HG03175 (cell line): ENCODE measurements at regions not wholly inside any gene's neighbourhood (a gene's known extent, or its start where the extent isn't known, plus 50 kb on each side); places are given as distances from the start of the nearest gene placed in this dataset.
A peak's percentile ranks its signal among the peaks of the same experiment; 100 is the strongest.

Experiments
- ATAC-seq: cut with Tn5 transposase; IDR thresholded peaks from one replicate; pipeline ENCODE4 v1.9.1; 2021; ENCODE audit warnings: mild to moderate bottlenecking, moderate library complexity; ENCODE audit not compliant: unreplicated experiment

GRCh38 chr3:168341192-168341815, 245.6 kb upstream of the GOLIM4 start:
- ATAC-seq: no peak

- no peak for ATAC-seq
These were observed 242.4 kb upstream of the GOLIM4 start for GRCh38 chr3:168338161-168338560.

GRCh38 chr3:168336276-168336675, 240.6 kb upstream of the GOLIM4 start:
- no peak for ATAC-seq

GRCh38 chr3:168333410-168333935, 237.7 kb upstream of the GOLIM4 start:
- no peak for ATAC-seq

GRCh38 chr3:168331756-168332155, 236.0 kb upstream of the GOLIM4 start:
- ATAC-seq: no peak

- no peak for ATAC-seq
These were observed 235.3 kb upstream of the GOLIM4 start for GRCh38 chr3:168330983-168331382.

GRCh38 chr3:168327856-168328255, 232.1 kb upstream of the GOLIM4 start:
- no peak for ATAC-seq

- ATAC-seq: no peak
These were observed 230.0 kb upstream of the GOLIM4 start for GRCh38 chr3:168325684-168326083.

GRCh38 chr3:168322941-168323340, 227.2 kb upstream of the GOLIM4 start:
- ATAC-seq: no peak

GRCh38 chr3:168314166-168314565, 218.4 kb upstream of the GOLIM4 start:
- ATAC-seq: no peak

- ATAC-seq: no peak
These were observed 217.3 kb upstream of the GOLIM4 start for GRCh38 chr3:168312984-168313383.

- ATAC-seq: no peak
These were observed 212.2 kb upstream of the GOLIM4 start for GRCh38 chr3:168307893-168308292.

GRCh38 chr3:168295027-168295426, 199.3 kb upstream of the GOLIM4 start:
- ATAC-seq: no peak

- no peak for ATAC-seq
These were observed 196.6 kb upstream of the GOLIM4 start for GRCh38 chr3:168292296-168292695.

- no peak for ATAC-seq
These were observed 193.8 kb upstream of the GOLIM4 start for GRCh38 chr3:168289471-168290008.

GRCh38 chr3:168288511-168289401, 193.0 kb upstream of the GOLIM4 start:
- no peak for ATAC-seq

GRCh38 chr3:168285506-168285905, 189.8 kb upstream of the GOLIM4 start:
- no peak for ATAC-seq

GRCh38 chr3:168284728-168285127, 189.0 kb upstream of the GOLIM4 start:
- no peak for ATAC-seq

- ATAC-seq: no peak
These were observed 179.9 kb upstream of the GOLIM4 start for GRCh38 chr3:168275662-168276061.

- ATAC-seq: peak; percentile 79
These were observed 178.2 kb upstream of the GOLIM4 start for GRCh38 chr3:168273917-168274316.

GRCh38 chr3:168273036-168273435, 177.3 kb upstream of the GOLIM4 start:
- no peak for ATAC-seq
